GM10266 (cell line): ENCODE measurements at regions not wholly inside any gene's neighbourhood (a gene's known extent, or its start where the extent isn't known, plus 50 kb on each side); places are given as distances from the start of the nearest gene placed in this dataset.

Source experiments
- DNase-seq: peaks from one replicate; pipeline ENCODE4 v3.0.0; 2012; ENCODE audit errors: extremely low spot score
- TF ChIP-seq, protein P1 (sequence below): IDR thresholded peaks from 2 replicates; pipeline ENCODE4 v1.5.1; 2012; ENCODE audit warnings: mild to moderate bottlenecking, low read depth; ENCODE audit not compliant: control insufficient read depth, insufficient read depth; ENCODE audit errors: missing control alignments

DNA sequence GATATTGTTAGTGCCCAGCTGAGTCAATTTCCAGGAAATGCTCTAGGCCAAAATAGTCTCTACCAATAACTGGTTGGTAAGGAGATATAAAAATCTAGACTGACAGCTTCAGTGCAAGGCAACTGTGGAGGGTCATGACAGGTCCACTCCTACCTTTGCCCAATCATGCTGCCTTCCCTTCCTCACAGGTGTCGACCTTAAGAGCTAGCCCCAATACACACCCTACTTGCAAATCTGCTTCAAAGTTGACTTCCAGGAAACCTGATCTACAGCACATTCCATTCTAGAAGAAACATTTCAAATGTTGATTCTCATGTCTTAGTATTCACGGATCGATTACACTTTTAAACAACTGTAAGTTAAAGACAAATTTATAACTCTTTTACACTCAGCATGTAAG lies 1455.5 kb downstream of the TECRL start:
- TF ChIP-seq, protein P1, sequence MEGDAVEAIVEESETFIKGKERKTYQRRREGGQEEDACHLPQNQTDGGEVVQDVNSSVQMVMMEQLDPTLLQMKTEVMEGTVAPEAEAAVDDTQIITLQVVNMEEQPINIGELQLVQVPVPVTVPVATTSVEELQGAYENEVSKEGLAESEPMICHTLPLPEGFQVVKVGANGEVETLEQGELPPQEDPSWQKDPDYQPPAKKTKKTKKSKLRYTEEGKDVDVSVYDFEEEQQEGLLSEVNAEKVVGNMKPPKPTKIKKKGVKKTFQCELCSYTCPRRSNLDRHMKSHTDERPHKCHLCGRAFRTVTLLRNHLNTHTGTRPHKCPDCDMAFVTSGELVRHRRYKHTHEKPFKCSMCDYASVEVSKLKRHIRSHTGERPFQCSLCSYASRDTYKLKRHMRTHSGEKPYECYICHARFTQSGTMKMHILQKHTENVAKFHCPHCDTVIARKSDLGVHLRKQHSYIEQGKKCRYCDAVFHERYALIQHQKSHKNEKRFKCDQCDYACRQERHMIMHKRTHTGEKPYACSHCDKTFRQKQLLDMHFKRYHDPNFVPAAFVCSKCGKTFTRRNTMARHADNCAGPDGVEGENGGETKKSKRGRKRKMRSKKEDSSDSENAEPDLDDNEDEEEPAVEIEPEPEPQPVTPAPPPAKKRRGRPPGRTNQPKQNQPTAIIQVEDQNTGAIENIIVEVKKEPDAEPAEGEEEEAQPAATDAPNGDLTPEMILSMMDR, result no peak
- DNase-seq, result no peak

DNA sequence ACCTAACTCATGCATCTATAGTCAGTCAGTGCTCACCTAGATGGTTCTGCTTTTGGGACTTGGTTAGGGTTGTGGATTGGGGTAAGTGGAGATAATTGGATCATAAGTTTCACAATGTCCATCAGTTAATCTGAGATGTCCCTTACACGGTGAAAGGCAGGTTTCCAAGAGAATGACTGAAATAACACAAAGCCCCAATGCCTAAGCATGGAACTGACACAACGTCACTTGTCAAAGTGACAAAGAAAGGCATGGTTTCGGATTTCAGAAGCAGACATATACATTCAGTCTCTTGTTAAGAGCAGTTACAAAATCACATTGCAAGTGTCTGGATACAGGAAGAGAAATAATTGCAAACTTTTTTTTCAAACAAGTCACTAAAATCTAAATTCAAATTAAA lies 1456.9 kb downstream of the TECRL start:
- TF ChIP-seq, protein P1, result no peak
- DNase-seq, result no peak

DNA sequence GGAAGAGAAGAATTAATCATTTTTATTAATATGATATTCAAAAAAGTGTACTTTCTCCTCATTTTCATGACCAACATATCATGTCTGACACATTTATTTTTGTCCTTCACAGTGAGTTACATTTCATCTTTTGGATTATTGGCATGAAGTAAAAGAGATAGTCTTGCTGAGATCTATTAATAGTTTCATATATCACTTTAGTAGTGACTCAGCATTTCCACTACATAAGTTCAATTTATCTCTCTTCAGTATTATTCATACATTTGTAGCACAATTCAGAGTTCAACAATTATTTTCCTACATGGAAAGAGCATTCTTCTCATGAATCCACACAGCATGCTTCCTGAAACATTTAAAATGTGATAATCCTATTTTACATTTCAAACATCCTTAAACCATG lies 1461.1 kb downstream of the TECRL start:
- no peak for DNase-seq
- TF ChIP-seq, protein P1, result no peak

DNA sequence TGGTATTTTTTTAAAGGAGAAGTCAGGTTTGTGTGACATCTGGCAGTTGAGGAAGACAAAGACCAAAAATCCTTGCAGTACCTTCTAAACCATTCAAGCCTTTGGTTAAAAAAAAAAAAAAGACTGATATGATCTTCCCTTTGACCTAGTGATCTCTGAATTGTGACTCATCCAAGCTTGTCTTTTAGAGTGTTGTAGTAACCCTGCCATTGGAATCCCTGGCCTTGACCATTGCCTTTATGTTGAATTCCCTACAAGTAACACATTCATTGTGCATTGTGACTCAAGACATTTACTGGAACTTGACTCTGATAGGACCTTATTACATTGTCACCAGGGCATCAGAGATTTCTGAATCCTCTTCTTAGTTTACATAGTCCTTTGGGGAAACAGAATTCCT lies 1469.0 kb downstream of the TECRL start:
- TF ChIP-seq, protein P1, result no peak
- no peak for DNase-seq

DNA sequence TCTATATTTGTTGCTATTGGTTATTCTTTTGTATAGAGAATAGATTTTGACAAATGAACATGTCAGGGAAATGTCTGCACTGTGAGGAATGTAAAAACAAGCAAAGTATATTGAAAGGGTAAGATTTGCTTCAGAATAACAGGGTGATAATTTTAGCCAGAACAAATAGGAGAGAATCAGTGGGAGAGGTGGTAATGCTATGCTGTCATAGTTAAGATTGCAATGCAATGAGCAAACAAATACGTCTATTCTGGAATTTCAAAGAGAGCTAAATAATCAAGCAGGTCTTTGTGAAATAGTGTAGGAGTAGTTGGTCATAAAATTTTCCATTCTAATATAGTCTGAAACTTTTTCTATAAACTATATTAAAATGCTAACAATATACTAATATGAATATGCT lies 1478.4 kb downstream of the TECRL start:
- TF ChIP-seq, protein P1, result no peak
- DNase-seq, result no peak

DNA sequence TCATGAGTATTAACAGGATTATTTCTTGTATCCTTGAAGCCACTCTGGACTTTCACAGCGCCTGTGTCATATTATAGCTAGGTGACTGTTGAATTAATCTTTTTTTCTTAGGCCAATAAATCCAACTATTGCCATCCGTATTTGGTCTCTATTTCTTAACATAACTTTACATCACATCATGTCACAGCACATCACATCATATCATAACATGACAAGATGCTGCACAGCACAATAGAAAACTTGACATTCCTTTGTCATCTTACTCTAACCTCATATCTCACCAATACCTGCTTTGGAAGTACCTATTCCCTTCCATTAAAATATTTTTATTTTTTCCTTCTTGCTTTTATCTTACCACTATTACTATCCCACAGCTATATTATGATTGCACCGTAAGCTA lies 1480.8 kb downstream of the TECRL start:
- no peak for DNase-seq

DNA sequence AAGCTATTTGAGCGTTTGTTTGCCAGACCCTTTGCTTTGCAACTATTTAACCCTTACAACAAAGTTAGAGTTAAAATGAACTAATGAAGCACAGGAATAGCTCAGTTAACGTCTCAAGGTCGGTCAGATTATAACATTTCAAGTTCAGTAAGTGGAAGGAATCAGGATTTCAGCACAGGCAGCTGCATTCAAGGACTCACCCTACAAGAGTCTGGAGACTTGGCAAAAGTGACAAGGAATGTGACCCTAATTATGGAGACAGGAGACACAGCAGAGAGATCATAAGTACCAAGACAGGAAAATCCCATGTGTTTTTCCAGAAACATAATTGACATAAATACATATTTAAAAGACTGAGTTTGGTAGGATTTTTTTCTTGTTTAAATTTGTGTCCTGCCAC lies 1481.7 kb downstream of the TECRL start:
- TF ChIP-seq, protein P1, result no peak
- no peak for DNase-seq

More for the DNA sequence above, 1480.8 kb downstream of the TECRL start:
- TF ChIP-seq, protein P1, result no peak

DNA sequence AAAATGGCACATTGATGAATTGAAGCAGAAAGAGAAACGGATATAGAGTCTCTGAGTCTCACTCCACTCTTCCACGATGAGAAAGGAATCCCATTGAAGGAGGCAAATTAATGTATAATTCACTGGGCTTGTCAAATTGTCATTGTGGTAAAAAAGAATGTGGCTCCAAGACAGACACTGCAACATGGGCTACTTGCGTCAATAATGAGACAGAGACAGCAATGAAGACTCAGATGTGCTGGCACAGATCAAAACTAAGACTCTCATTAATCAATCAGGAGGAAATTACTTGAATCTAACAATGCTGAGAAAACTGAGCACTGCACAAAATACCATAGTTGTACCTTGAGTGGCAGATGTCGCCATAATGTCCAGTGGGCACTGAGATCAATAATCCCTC lies 1485.5 kb downstream of the TECRL start:
- TF ChIP-seq, protein P1, result no peak
- no peak for DNase-seq
